ENCODE measurements at regions not wholly inside any gene's neighbourhood (a gene's known extent, or its start where the extent isn't known, plus 50 kb on each side); places are given as distances from the start of the nearest gene placed in this dataset.

GRCh38 chr5:152869971-152870370 is 464.9 kb upstream of the NMUR2 start:
- intact Hi-C loops (cut with micrococcal nuclease; ENCODE audit: unreplicated experiment) (no loop called here), in situ Hi-C loops (cut with MboI) (no loop called here)
- Histone ChIP-seq H3K79me2 (ENCODE audit: control insufficient read depth, insufficient read depth, low read length) (no peaks in the 10 kb centered on the region), H3K4me3 (no peak overlapping the region), H2AFZ (ENCODE audit: control insufficient read depth, low read depth, low read length) (no peak overlapping the region), H4K20me1 (ENCODE audit: control insufficient read depth, insufficient read depth) (no peaks in the 10 kb centered on the region), H3K9me3 (replicated peaks; ENCODE audit: control insufficient read depth, insufficient read depth, low read length) (no peaks in the 10 kb centered on the region), H3K27ac (ENCODE audit: control insufficient read depth, insufficient read depth) (no peak overlapping the region), H3K4me2 (ENCODE audit: control insufficient read depth, insufficient read depth) (no peak overlapping the region), H3K9ac (ENCODE audit: control insufficient read depth, insufficient read depth, low read length) (no peak overlapping the region), H3K4me1 (ENCODE audit: control insufficient read depth, insufficient read depth, low read length) (no peaks in the 10 kb centered on the region), H3K36me3 (ENCODE audit: control insufficient read depth in 2 of 2, insufficient read depth in 2 of 2, low read length in 1 of 2) (no peaks in the 10 kb centered on the region), H3K27me3 (replicated peaks in 1 of 2; ENCODE audit: control insufficient read depth in 2 of 2, insufficient read depth in 2 of 2, low read length in 1 of 2) (no peaks in the 10 kb centered on the region)
- ChIA-PET SMC1A (ENCODE audit: uncharacterized antibody, unreplicated experiment) (no interaction called here), POLR2A (no interaction called here), RAD21 (ENCODE audit: unreplicated experiment) (no interaction called here), CTCF (interaction anchor here (0.6 kb wide), 1 partner anchor 82 kb away, joined by 3 read pairs; no protein-coding TSS in a partner anchor)
- no TSS peak for BruUV-seq (replicated peaks)
- 58% methylated on average over 4 of the region's 4 CpGs for WGBS (ENCODE audit: insufficient coverage, insufficient replicate concordance, low lambda C conversion rate, missing lambda C conversion rate)
- DNase-seq (ENCODE audit: low read depth, low spot score) (no peak), ATAC-seq (no peak), FAIRE-seq (no peak)
- TF ChIP-seq FOXK2 (IDR thresholded peaks at IDR 0.05) (no peak), CEBPB (IDR thresholded peaks at IDR 0.05; ENCODE audit: borderline replicate concordance in 1 of 2, low read depth in 2 of 2, low read length in 2 of 2) (no peak), ZNF274 (IDR thresholded peaks at IDR 0.05; ENCODE audit: insufficient read depth, insufficient read length) (no peak), SP1 (IDR thresholded peaks at IDR 0.05; ENCODE audit: low read depth, low read length) (no peak), BCL3 (IDR thresholded peaks at IDR 0.05; ENCODE audit: borderline replicate concordance, insufficient read depth, low read depth, low read length, poor library complexity, severe bottlenecking) (no peak), SMARCA5 (IDR thresholded peaks at IDR 0.05) (no peak), TARDBP (IDR thresholded peaks at IDR 0.05; ENCODE audit: borderline replicate concordance) (no peak)
- TF ChIP-seq, protein P1, sequence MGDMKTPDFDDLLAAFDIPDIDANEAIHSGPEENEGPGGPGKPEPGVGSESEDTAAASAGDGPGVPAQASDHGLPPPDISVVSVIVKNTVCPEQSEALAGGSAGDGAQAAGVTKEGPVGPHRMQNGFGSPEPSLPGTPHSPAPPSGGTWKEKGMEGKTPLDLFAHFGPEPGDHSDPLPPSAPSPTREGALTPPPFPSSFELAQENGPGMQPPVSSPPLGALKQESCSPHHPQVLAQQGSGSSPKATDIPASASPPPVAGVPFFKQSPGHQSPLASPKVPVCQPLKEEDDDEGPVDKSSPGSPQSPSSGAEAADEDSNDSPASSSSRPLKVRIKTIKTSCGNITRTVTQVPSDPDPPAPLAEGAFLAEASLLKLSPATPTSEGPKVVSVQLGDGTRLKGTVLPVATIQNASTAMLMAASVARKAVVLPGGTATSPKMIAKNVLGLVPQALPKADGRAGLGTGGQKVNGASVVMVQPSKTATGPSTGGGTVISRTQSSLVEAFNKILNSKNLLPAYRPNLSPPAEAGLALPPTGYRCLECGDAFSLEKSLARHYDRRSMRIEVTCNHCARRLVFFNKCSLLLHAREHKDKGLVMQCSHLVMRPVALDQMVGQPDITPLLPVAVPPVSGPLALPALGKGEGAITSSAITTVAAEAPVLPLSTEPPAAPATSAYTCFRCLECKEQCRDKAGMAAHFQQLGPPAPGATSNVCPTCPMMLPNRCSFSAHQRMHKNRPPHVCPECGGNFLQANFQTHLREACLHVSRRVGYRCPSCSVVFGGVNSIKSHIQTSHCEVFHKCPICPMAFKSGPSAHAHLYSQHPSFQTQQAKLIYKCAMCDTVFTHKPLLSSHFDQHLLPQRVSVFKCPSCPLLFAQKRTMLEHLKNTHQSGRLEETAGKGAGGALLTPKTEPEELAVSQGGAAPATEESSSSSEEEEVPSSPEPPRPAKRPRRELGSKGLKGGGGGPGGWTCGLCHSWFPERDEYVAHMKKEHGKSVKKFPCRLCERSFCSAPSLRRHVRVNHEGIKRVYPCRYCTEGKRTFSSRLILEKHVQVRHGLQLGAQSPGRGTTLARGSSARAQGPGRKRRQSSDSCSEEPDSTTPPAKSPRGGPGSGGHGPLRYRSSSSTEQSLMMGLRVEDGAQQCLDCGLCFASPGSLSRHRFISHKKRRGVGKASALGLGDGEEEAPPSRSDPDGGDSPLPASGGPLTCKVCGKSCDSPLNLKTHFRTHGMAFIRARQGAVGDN (IDR thresholded peaks at IDR 0.05): no peak
